ENCODE measurements at regions not wholly inside any gene's neighbourhood (a gene's known extent, or its start where the extent isn't known, plus 50 kb on each side); places are given as distances from the start of the nearest gene placed in this dataset.
"Not testable (repeated sequence)": the region's sequence is repeated elsewhere in the genome, so short reads cannot be mapped to it uniquely, and the experiment has no call there.

DNA sequence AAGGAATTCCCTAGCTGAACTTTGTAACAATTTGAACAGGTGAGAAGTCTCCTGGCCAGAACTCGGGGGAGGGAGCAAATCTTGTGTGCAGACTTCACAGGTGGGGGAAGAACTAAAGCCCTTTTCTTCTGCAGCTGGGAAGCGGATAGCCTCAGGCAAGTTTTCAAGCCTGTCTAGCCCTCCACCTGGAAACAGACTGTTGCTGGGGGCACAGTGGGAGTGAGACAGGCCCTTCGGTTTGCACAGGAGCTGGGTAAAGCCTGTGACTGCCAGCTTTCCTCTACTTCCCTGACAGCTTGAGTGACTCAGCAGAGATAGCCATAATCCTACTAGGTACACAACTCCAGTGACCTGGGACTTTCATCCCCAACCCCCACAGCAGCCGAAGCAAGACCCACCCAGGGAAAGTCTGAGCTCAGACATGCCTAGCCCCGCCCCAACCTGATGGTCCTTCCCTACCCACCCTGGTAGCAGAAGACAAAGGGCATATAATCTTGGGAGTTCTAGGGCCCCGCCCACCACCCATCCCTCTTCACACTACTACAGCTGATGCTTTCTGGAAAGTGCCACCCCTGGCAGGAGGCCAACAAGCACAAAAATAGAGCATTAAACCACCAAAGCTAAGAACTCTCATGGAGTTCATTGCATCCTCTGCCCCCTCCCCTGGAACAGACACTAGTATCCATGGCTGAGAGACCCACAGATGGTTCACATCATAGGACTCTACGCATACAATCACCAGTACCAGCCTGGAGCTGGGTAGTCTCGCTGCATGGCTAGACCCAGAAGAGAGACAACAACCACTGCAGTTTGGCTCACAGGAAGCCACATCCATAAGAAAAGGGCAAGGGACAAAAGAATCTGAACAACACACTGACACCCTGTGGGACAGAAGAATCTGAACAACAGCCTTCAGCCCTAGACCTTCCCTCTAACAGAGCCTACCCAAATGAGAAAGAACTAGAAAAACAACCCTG lies 479.0 kb downstream of the RAP2B start:
- no peak overlapping the region for H3K27ac ChIP-seq
- TF ChIP-seq, protein P1, sequence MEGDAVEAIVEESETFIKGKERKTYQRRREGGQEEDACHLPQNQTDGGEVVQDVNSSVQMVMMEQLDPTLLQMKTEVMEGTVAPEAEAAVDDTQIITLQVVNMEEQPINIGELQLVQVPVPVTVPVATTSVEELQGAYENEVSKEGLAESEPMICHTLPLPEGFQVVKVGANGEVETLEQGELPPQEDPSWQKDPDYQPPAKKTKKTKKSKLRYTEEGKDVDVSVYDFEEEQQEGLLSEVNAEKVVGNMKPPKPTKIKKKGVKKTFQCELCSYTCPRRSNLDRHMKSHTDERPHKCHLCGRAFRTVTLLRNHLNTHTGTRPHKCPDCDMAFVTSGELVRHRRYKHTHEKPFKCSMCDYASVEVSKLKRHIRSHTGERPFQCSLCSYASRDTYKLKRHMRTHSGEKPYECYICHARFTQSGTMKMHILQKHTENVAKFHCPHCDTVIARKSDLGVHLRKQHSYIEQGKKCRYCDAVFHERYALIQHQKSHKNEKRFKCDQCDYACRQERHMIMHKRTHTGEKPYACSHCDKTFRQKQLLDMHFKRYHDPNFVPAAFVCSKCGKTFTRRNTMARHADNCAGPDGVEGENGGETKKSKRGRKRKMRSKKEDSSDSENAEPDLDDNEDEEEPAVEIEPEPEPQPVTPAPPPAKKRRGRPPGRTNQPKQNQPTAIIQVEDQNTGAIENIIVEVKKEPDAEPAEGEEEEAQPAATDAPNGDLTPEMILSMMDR (IDR thresholded peaks at IDR 0.05; ENCODE audit: low read depth, low read length), result no peak
- H3K9me3 ChIP-seq (ENCODE audit: low read depth), result no peaks in the 10 kb centered on the region
- H3K27me3 ChIP-seq, result no peaks in the 10 kb centered on the region
- H3K36me3 ChIP-seq, result no peaks in the 10 kb centered on the region
- H3K4me3 ChIP-seq, result no peak overlapping the region
- H3K4me1 ChIP-seq (ENCODE audit: low read depth), result no peaks in the 10 kb centered on the region
- no peak for DNase-seq (ENCODE audit: low read depth in 1 of 2, low spot score in 1 of 2)

- H3K4me3 ChIP-seq; DNase-seq (ENCODE audit: low read depth in 1 of 2, low spot score in 1 of 2); H3K4me1 ChIP-seq (ENCODE audit: low read depth); H3K36me3 ChIP-seq; H3K27me3 ChIP-seq; H3K9me3 ChIP-seq (ENCODE audit: low read depth); H3K27ac ChIP-seq: not testable (repeated sequence)
Observed at GRCh38 chr3:153642576-153642975, 478.6 kb upstream of the ARHGEF26 start.

GRCh38 chr3:153643471-153643870 lies 477.7 kb upstream of the ARHGEF26 start:
- H3K27me3 ChIP-seq; H3K4me1 ChIP-seq (ENCODE audit: low read depth); H3K9me3 ChIP-seq (ENCODE audit: low read depth); H3K4me3 ChIP-seq; H3K36me3 ChIP-seq; H3K27ac ChIP-seq; DNase-seq (ENCODE audit: low read depth in 1 of 2, low spot score in 1 of 2): not testable (repeated sequence)

DNA sequence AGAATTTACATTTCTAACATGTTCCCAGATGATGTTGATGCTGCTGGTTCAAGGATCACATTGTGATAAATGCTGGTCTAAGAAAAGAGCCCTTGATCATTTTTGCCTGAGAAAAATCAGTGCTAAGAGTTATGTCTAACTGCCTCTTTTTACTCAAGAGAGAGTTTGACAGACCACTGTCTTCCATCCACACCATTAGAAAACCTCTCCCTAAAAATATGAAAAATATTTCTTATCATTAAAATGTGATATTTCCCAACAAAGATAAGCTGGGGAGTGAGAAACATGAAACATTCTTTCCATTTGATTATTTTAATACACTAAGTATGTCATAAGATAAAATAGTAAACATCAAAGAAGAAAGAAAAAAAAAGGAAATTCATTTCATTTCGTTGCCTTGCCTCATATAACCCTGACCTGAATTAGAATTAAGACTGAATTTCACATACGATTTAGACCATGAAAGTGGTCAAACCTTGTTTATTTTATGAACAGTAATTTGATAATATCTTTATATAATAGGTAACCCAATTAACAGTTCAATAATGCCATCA lies 471.8 kb upstream of the ARHGEF26 start:
- Histone ChIP-seq H3K4me3 (no peak overlapping the region), H3K27me3 (no peaks in the 10 kb centered on the region), H3K36me3 (no peaks in the 10 kb centered on the region), H3K9me3 (ENCODE audit: low read depth) (no peaks in the 10 kb centered on the region), H3K4me1 (ENCODE audit: low read depth) (no peaks in the 10 kb centered on the region), H3K27ac (no peak overlapping the region)
- TF ChIP-seq, protein P1 (IDR thresholded peaks at IDR 0.05; ENCODE audit: low read depth, low read length), result no peak
- no peak for DNase-seq (ENCODE audit: low read depth in 1 of 2, low spot score in 1 of 2)

GRCh38 chr3:153652076-153652475 lies 469.1 kb upstream of the ARHGEF26 start:
- Histone ChIP-seq H3K27ac (no peak overlapping the region), H3K27me3 (no peaks in the 10 kb centered on the region), H3K4me1 (ENCODE audit: low read depth) (no peaks in the 10 kb centered on the region), H3K4me3 (no peak overlapping the region), H3K36me3 (no peaks in the 10 kb centered on the region), H3K9me3 (ENCODE audit: low read depth) (no peaks in the 10 kb centered on the region)
- TF ChIP-seq, protein P1 (IDR thresholded peaks at IDR 0.05; ENCODE audit: low read depth, low read length), result no peak
- DNase-seq (ENCODE audit: low read depth in 1 of 2, low spot score in 1 of 2), result peak in 1 of 2 donors; percentile 55

DNA sequence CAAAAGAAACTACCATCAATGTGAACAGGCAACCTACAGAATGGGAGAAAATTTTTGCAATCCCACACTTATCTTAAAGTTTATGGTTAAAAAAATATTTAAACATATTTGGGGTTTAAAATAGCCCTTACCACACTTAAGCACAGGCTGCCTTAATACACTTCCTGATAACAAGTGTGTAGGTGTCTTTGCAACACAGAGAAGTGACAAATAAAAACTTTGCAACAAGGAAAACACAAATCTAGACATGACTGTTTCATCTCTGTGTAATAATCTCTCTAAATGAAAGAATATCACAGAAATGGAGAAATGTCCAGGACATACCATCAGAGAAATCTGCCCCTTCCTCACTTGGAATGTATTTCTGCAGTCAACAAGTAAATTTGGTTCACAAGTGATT lies 464.1 kb upstream of the ARHGEF26 start:
- Histone ChIP-seq H3K27me3 (no peaks in the 10 kb centered on the region), H3K4me1 (ENCODE audit: low read depth) (no peaks in the 10 kb centered on the region), H3K4me3 (no peak overlapping the region), H3K27ac (no peak overlapping the region), H3K36me3 (no peaks in the 10 kb centered on the region), H3K9me3 (ENCODE audit: low read depth) (no peaks in the 10 kb centered on the region)
- TF ChIP-seq, protein P1 (IDR thresholded peaks at IDR 0.05; ENCODE audit: low read depth, low read length), result no peak
- DNase-seq (ENCODE audit: low read depth in 1 of 2, low spot score in 1 of 2), result no peak

Measured in cardiac muscle cell (in vitro differentiated cells and primary cell).